K562 (cell line): ENCODE measurements at regions not wholly inside any gene's neighbourhood (a gene's known extent, or its start where the extent isn't known, plus 50 kb on each side); places are given as distances from the start of the nearest gene placed in this dataset.

Source experiments
- ATAC-seq: fragments of 200-7000 bp; cut with Tn5 transposase; 3 replicates; pipeline ENCODE4 v1.9.1; 2020; ENCODE audit warnings: moderate library complexity
- BruUV-seq: library from RNA; stranded (reverse); fragments of 400-500 nt; replicated peaks from 2 replicates; lab custom pipeline; 2021; lab: Mats Ljungman, UMichigan
- CTCF ChIA-PET: fragments of 300-600 bp; formaldehyde crosslinking; extraction: SDS; loops from one replicate; lab custom pipeline; 2021; ENCODE audit warnings: low intra/inter-chr PET ratio; lab: Yijun Ruan, JAX
- POLR2A ChIA-PET: fragments of 300-600, 350-650 bp; sonication (Branson Sonifier 250); formaldehyde crosslinking; extraction: SDS; loops from one replicate; lab custom pipeline; 2021; ENCODE audit warnings: antibody characterized with exemption, inconsistent platforms; lab: Yijun Ruan, JAX
- DNase-seq, 4 experiments: peaks; one replicate each; pipeline versions ENCODE4 v3.0.0 to v3.0.0-alpha.2; 2011 to 2018; ENCODE audit warnings: low spot score in 3 of 4, mixed read lengths in 3 of 4; ENCODE audit errors: extremely low read depth in 1 of 4
- FAIRE-seq: peaks from 2 replicates; lab custom pipeline; 2011; peaks lifted over from hg19 to GRCh38; lab: Jason Lieb, UNC
- H2AFZ ChIP-seq: 2 replicates; pipeline ENCODE4 v1.6.0; 2011; ENCODE audit warnings: low read depth, low read length, control low read depth, inconsistent platforms
- H3K27ac ChIP-seq: fragments of 200-600 bp; 3 replicates; pipeline ENCODE4 v1.8.0; 2011; ENCODE audit warnings: low read depth, mild to moderate bottlenecking, control low read depth, inconsistent platforms, low read length, moderate library complexity, mixed read lengths; ENCODE audit errors: extremely low read depth
- H3K27me3 ChIP-seq, 2 experiments: fragments of 300-600 bp in 1 of 2; 2 replicates in 1 of 2; 3 replicates in 1 of 2; pipeline versions ENCODE4 v1.6.0 to v1.8.0; 2011; ENCODE audit warnings: inconsistent platforms in 2 of 2, low read length in 2 of 2, mild to moderate bottlenecking in 1 of 2, mixed read lengths in 1 of 2, moderate library complexity in 1 of 2; ENCODE audit not compliant: control insufficient read depth in 2 of 2, insufficient read depth in 2 of 2
- H3K36me3 ChIP-seq: fragments of 300-600 bp; 3 replicates; pipeline ENCODE4 v1.8.0; 2011; ENCODE audit warnings: mild to moderate bottlenecking, low read length, inconsistent platforms; ENCODE audit not compliant: control insufficient read depth, insufficient read depth
- H3K4me1 ChIP-seq, 2 experiments: fragments of 200-600 bp in 1 of 2; replicated peaks in 1 of 2; 2 replicates in 1 of 2; 3 replicates in 1 of 2; pipeline versions ENCODE4 v1.5.1 to v1.8.0; 2011; ENCODE audit warnings: inconsistent platforms in 2 of 2, low read length in 2 of 2, mild to moderate bottlenecking in 1 of 2, mixed read lengths in 1 of 2, moderate library complexity in 1 of 2; ENCODE audit not compliant: control insufficient read depth in 2 of 2, insufficient read depth in 2 of 2
- H3K4me2 ChIP-seq: 2 replicates; pipeline ENCODE4 v1.6.1; 2011; ENCODE audit warnings: low read length, control low read depth, inconsistent platforms, mixed read lengths; ENCODE audit not compliant: insufficient read depth
- H3K4me3 ChIP-seq: fragments of 200-600 bp; sonication (generic), shearing (Covaris generic); 2 replicates; pipeline ENCODE4 v1.5.1; 2016; ENCODE audit warnings: control low read depth, inconsistent platforms
- H3K79me2 ChIP-seq: fragments of 200-600 bp; 3 replicates; pipeline ENCODE4 v1.8.0; 2011; ENCODE audit warnings: low read length, inconsistent platforms; ENCODE audit not compliant: control insufficient read depth, insufficient read depth
- H3K9ac ChIP-seq, 2 experiments: 2 replicates each; pipeline versions ENCODE4 v1.6.0 to v1.6.1; 2011; ENCODE audit warnings: low read depth in 2 of 2, low read length in 2 of 2, control low read depth in 1 of 2, inconsistent platforms in 1 of 2, mild to moderate bottlenecking in 1 of 2, mixed read lengths in 1 of 2; ENCODE audit not compliant: insufficient read depth in 1 of 2
- H3K9me1 ChIP-seq: one replicate; pipeline ENCODE4 v1.6.0; 2011; ENCODE audit warnings: inconsistent platforms, mild to moderate bottlenecking, low read length, moderate library complexity; ENCODE audit not compliant: control insufficient read depth, insufficient read depth
- H3K9me3 ChIP-seq: replicated peaks from 2 replicates; pipeline ENCODE4 v1.5.1; 2011; ENCODE audit warnings: low read depth, low read length, inconsistent platforms; ENCODE audit not compliant: control insufficient read depth, insufficient read depth
- H4K20me1 ChIP-seq: replicated peaks from 2 replicates; pipeline ENCODE4 v1.6.1; 2011; ENCODE audit warnings: low read length, inconsistent platforms, mixed read lengths; ENCODE audit not compliant: control insufficient read depth, insufficient read depth
- CTCFL ChIP-seq: IDR thresholded peaks from 2 replicates; pipeline ENCODE4 v1.6.1; 2011; ENCODE audit warnings: borderline replicate concordance, low read depth, mild to moderate bottlenecking, moderate library complexity, low read length; ENCODE audit not compliant: insufficient read depth, poor library complexity, severe bottlenecking
- GTF2B ChIP-seq: IDR thresholded peaks from 2 replicates; pipeline ENCODE4 v1.6.1; 2011; ENCODE audit not compliant: insufficient read length; ENCODE audit errors: extremely low read depth
- NR0B1 ChIP-seq: fragments of 450-650 bp; IDR thresholded peaks from one replicate; pipeline ENCODE4 v1.6.1; 2018; ENCODE audit warnings: mild to moderate bottlenecking, moderate library complexity; ENCODE audit not compliant: partially characterized antibody
- PRDM10 ChIP-seq: fragments of 450-650 bp; IDR thresholded peaks from 2 replicates; pipeline ENCODE4 v1.6.1; 2018; ENCODE audit not compliant: partially characterized antibody
- ZC3H8 ChIP-seq: fragments of 450-650 bp; IDR thresholded peaks from 2 replicates; pipeline ENCODE4 v1.6.1; 2017
- ZKSCAN8 ChIP-seq: fragments of 200-800 bp; sonication (Bioruptor generic); IDR thresholded peaks from 2 replicates; pipeline ENCODE4 v1.6.1; 2016; ENCODE audit warnings: missing genetic modification characterization, missing compliant biosample characterization
- WGBS: fragments of 100-300 bp; shearing (Covaris generic); methylation state at CpG from one replicate; pipeline ENCODE4 v1.1.6; 2016; ENCODE audit warnings: low coverage, mixed read lengths; ENCODE audit not compliant: insufficient coverage; ENCODE audit errors: missing lambda C conversion rate; 5-methylcytosine and 5-hydroxymethylcytosine counted together
- in situ Hi-C: fragments of 300-500 bp; cut with MboI; formaldehyde crosslinking; loops from 4 replicates; pipeline ENCODE4 v1.15.0; 2018; ENCODE audit warnings: inconsistent platforms, mixed read lengths
- intact Hi-C: fragments of 100-400 bp; cut with micrococcal nuclease; formaldehyde crosslinking; loops from 2 replicates; pipeline ENCODE4 v1.14.2; 2022

GRCh38 chr3:127484601-127485388 lies 105.7 kb downstream of the TPRA1 start (continued):
- no peak for TF ChIP-seq ZKSCAN8 (CRISPR knock-in tag)
- TF ChIP-seq GTF2B = no peak

- FAIRE-seq (no peak), DNase-seq (no peak)
- Histone ChIP-seq H3K27me3 (peaks cover 0 to 39% of the 10 kb centered on the region in 2 experiments; a peak in 2 of 5 replicates), H3K27ac (no peak overlapping the region), H4K20me1 (no peaks in the 10 kb centered on the region), H2AFZ (no peak overlapping the region), H3K4me2 (no peak overlapping the region)
- no TSS peak for BruUV-seq
- TF ChIP-seq PRDM10 (no peak), CTCFL (no peak), NR0B1 (no peak), ZC3H8 (no peak)
- TF ChIP-seq, all 486 proteins: peak for 0
- in situ Hi-C loops (no loop called here), intact Hi-C loops (no loop called here)
- Histone ChIP-seq H3K4me3 (no peak overlapping the region), H3K36me3 (no peaks in the 10 kb centered on the region), H3K9me1 (no peaks in the 10 kb centered on the region), H3K79me2 (no peaks in the 10 kb centered on the region), H3K9ac (no peak overlapping the region), H3K4me1 (no peaks in the 10 kb centered on the region), H3K9me3 (no peaks in the 10 kb centered on the region)
- ATAC-seq = no peak
- WGBS = 2% methylated on average over 15 of the region's 18 CpGs
- ChIA-PET CTCF (no interaction called here), POLR2A (no interaction called here)
Measured at GRCh38 chr3:127483902-127484591, 106.5 kb downstream of the TPRA1 start.
